Vagina (tissue), 2 donors: ENCODE measurements at regions not wholly inside any gene's neighbourhood (a gene's known extent, or its start where the extent isn't known, plus 50 kb on each side); places are given as distances from the start of the nearest gene placed in this dataset.

ENCODE experiments used
- DNase-seq, 2 donors: peaks; one replicate each; pipeline ENCODE4 v3.0.0-alpha.2; 2017; ENCODE audit errors: extremely low spot score in 2 of 2
- H3K27ac ChIP-seq: fragments of 200-600 bp; sonication (generic); one replicate; pipeline ENCODE4 v1.5.1; 2019
- H3K27me3 ChIP-seq: fragments of 200-600 bp; sonication (generic); one replicate; pipeline ENCODE4 v1.5.1; 2019
- H3K36me3 ChIP-seq, 2 donors: fragments of 200-600 bp; sonication (generic); one replicate each; pipeline ENCODE4 v1.5.1; 2017 to 2019
- H3K4me1 ChIP-seq: fragments of 200-600 bp; sonication (generic); one replicate; pipeline ENCODE4 v1.5.1; 2019
- H3K4me3 ChIP-seq, 2 donors: fragments of 200-600 bp; sonication (generic); 1 replicate in 1 of 2; 2 replicates in 1 of 2; pipeline ENCODE4 v1.5.1; 2016 to 2019
- H3K9me3 ChIP-seq: fragments of 200-600 bp; sonication (generic); one replicate; pipeline ENCODE4 v1.5.1; 2019
- CTCF ChIP-seq, 3 experiments: fragments of 450-650 bp in 2 of 3; fragments of 200-600 bp in 1 of 3; sonication (generic) in 1 of 3; IDR thresholded peaks; one replicate each; pipeline ENCODE4 v1.5.1; 2017 to 2019; ENCODE audit warnings: antibody characterized with exemption in 3 of 3, mild to moderate bottlenecking in 2 of 3, moderate library complexity in 2 of 3
- POLR2A ChIP-seq, 2 donors: fragments of 450-650 bp; IDR thresholded peaks; one replicate each; pipeline ENCODE4 v1.6.1; 2017; ENCODE audit warnings: antibody characterized with exemption in 2 of 2, mild to moderate bottlenecking in 2 of 2, moderate library complexity in 2 of 2
- POLR2AphosphoS5 ChIP-seq, 2 donors: sonication (generic); formaldehyde crosslinking; IDR thresholded peaks; one replicate each; pipeline ENCODE4 v1.9.0; 2017; ENCODE audit warnings: antibody characterized with exemption in 2 of 2, mild to moderate bottlenecking in 2 of 2, low read depth in 1 of 2; ENCODE audit not compliant: insufficient read depth in 1 of 2
- intact Hi-C: fragments of 100-400 bp; cut with DNase I; formaldehyde crosslinking; loops from one replicate; pipeline ENCODE4 v1.15.1; 2023

DNA sequence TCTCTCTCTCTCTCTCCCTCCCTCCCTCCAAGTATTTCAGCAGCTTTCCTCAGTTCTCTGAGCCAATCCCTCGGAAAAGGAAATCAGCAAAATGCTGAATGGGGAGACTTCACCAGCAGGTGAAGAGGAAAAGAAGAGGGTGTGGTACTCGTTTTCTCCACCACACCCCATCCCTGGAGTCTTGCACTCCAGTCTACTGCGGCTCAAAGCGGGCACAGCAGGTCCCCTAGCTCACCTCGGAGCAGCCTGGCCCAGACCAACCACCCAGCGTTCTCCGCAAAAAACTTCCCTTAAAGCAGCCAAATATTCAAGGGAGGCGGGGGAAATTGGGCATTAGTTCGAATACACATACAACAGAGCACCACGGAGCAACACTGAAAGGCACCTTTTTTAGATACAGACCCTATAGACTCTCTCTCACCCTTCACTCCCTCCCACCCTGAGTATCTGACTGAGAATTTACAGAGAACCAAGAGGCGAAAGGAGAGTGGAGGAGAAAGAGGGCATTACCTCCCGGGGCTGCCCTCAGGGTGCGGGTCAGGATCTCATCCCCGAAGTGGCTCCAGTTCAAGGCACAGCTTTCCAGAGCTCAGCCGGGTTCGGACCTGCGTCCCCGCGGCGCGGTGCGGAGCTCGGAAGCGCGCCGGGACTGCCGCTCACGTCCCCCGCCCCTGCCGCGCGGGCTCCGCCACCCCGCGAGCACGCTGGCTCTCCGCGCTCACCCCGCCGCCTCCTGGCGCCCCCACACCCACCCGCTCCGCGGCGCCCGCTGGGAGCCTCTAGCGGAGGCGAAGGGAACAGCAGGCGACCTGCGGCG is 1638.5 kb upstream of the C9orf72 start:
- intact Hi-C loops: no loop called here
- Histone ChIP-seq H3K36me3 (no peaks in the 10 kb centered on the region), H3K27ac (no peak overlapping the region), H3K4me1 (peaks cover 16% of the 10 kb centered on the region), H3K9me3 (no peaks in the 10 kb centered on the region), H3K27me3 (no peaks in the 10 kb centered on the region), H3K4me3 (peak overlapping the region; percentile 27 to 40)
- no peak for DNase-seq
- TF ChIP-seq POLR2AphosphoS5 (IDR thresholded peaks at IDR 0.05; ENCODE audit: insufficient read depth in 1 of 2, low read depth in 1 of 2) (no peak), CTCF (IDR thresholded peaks at IDR 0.05) (no peak), POLR2A (IDR thresholded peaks at IDR 0.05) (no peak)

DNA sequence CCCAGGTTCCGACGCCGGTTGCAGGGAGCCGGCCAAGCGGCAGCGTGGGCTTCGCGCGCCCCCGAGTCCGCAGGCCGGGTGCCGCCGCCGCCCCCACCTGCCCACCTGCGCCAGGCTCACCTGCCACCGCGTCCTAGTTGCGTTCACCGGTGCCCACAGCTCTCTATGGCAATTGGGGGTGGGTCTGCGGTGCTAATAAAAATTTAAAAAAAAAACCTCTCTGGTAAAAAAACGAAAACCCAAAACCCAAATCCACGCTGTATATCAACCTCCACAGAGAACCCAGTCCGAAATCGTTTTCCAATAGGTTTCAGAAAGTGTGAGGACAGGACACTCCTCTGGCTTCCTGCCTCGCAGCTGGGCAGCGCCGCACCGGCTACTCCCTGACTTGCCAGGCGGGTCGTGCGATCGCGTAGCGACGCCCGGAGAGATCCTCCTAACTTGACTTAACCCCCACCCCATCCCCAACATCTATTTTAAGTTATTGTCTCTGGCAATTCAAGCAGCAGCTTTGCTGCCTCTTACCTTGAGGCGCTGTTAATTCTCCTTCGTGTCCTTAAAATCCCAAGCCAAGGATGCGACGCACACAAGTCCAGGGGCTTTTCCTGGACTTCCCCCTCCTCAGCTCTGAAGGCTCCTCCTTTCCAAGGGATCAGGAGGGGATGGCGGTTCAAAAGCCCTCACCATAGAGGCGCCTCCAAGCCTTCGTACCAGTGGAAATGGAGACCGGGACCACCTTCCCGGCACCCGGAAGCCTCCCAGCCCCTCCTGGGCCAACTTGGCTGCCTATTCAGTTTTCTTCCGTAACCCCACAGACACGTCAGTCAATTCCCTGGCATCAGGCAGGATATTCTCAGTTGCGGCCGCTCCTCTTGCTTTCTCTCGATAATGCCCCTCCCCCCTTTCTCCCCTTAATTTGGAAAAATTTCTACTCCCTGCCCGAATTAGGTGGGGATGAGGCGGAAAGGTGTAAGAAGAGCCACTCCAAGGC is 1639.4 kb upstream of the C9orf72 start:
- no peaks in the 10 kb centered on the region for H3K9me3 ChIP-seq
- no peak overlapping the region for H3K27ac ChIP-seq
- H3K27me3 ChIP-seq: no peaks in the 10 kb centered on the region
- intact Hi-C loops: no loop called here
- TF ChIP-seq POLR2A (IDR thresholded peaks at IDR 0.05): no peak
- TF ChIP-seq CTCF (IDR thresholded peaks at IDR 0.05): peak in 1 of 3 experiments; percentile 11
- no peak for TF ChIP-seq POLR2AphosphoS5 (IDR thresholded peaks at IDR 0.05; ENCODE audit: insufficient read depth in 1 of 2, low read depth in 1 of 2)
- no peaks in the 10 kb centered on the region for H3K36me3 ChIP-seq
- peaks cover 16% of the 10 kb centered on the region for H3K4me1 ChIP-seq
- H3K4me3 ChIP-seq: peak overlapping the region; percentile 27 to 40
- no peak for DNase-seq

DNA sequence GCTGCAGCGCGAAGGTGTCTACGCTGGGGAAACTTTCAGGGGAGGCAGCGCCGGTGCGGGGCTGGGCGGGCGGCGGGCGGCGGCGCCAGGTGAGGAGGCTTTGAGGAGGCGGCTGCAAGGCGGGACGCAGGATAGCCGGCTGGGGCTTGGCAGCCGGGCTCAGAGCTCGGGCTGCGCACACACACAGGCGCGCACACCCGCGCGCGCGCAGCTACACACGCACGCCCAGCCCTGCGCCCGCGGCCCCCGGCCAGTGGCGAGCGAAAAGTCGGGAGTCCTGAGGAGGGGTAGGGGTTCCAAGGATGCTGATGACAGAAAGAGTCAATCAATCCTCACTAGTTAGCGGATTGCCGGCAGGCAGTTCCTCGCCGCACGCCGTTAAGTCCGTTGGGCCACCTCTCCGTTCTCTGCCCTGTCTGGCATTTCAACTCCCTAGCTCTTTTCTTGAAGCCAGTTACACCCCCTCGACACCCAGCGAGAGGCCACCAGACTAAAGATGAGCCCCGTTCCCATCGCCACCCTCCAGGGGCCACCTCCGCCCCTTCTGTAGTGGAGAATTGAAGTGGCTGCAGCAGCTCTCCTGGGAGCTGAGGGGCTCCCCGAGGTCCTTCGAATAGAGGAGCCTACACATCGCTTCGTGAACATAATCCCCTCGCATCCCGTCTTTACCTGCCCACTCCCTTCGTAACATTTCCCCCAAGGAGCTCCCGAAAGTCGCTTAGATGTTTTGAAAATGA is 1640.3 kb upstream of the C9orf72 start, which contains the start of gene LINGO2:
Gene LINGO2, minus strand, starts transcription at position 185 of the 737 bp plus-strand sequence.
- H3K9me3 ChIP-seq: no peaks in the 10 kb centered on the region
- no peak for TF ChIP-seq CTCF (IDR thresholded peaks at IDR 0.05)
- TF ChIP-seq POLR2AphosphoS5 (IDR thresholded peaks at IDR 0.05; ENCODE audit: insufficient read depth in 1 of 2, low read depth in 1 of 2): no peak
- TF ChIP-seq POLR2A (IDR thresholded peaks at IDR 0.05): no peak
- intact Hi-C loops: no loop called here
- H3K27me3 ChIP-seq: no peaks in the 10 kb centered on the region
- peak within 1 kb of the TSS; percentile 27 to 40 for H3K4me3 ChIP-seq
- H3K4me1 ChIP-seq: peaks cover 16% of the 10 kb centered on the region
- DNase-seq: no peak
- H3K27ac ChIP-seq: no peak within 1 kb of the TSS
- H3K36me3 ChIP-seq: no peaks in the 10 kb centered on the region

DNA sequence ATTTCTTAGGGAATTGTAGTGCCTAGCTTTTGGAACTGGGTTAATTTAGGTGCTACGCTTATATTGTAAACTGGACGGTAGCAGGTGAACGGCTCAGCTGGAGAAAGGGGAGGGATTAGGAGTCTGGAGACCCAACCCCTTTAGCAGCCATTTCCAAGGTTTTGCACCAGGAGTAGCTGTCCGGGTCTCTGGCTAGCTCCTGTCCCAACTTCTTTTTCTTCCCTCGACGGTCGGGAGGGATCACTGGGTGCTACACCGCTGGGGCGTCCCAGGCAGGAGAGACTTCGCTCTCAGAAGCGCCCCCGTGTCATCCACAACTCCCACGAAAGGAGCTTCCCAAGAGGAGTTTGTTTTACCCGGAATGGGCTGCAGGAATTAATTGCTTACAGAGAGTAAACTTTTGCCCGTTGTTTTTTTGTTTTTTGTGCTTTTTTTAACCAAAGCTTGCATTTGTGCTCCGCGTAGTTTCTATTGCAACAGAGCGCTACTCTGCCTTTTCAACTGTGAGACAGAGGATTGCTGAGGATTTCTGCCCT is 1640.9 kb upstream of the C9orf72 start:
- intact Hi-C loops: no loop called here
- H3K9me3 ChIP-seq: no peaks in the 10 kb centered on the region
- no peaks in the 10 kb centered on the region for H3K36me3 ChIP-seq
- H3K4me3 ChIP-seq: peak overlapping the region in 1 of 2 donors; percentile 13
- H3K27me3 ChIP-seq: no peaks in the 10 kb centered on the region
- no peak overlapping the region for H3K27ac ChIP-seq
- DNase-seq: no peak
- H3K4me1 ChIP-seq: peaks cover 16% of the 10 kb centered on the region
- TF ChIP-seq POLR2AphosphoS5 (IDR thresholded peaks at IDR 0.05; ENCODE audit: insufficient read depth in 1 of 2, low read depth in 1 of 2) (no peak), POLR2A (IDR thresholded peaks at IDR 0.05) (no peak), CTCF (IDR thresholded peaks at IDR 0.05) (no peak)
